ENCODE measurements at regions not wholly inside any gene's neighbourhood (a gene's known extent, or its start where the extent isn't known, plus 50 kb on each side); places are given as distances from the start of the nearest gene placed in this dataset.
"Not testable (repeated sequence)": the region's sequence is repeated elsewhere in the genome, so short reads cannot be mapped to it uniquely, and the experiment has no call there.

DNA sequence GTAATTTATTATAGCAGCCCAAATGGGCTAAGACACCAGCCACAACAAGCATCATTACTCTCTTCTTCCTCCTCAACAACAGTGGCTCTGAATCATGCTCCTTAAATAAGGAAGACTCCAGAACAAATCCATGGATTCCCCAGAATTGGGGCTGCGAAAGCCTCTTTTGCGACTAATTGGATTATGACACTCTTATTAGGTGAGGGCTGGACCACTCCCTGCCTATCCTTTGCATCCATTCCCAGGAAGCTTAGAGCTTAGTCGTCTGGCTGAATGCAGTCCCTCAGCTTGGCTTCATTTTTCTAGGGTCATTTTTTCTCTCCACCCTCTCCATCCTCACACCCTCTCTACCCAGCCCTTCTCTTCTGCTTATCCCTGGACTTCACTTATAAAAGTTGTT is 227.7 kb downstream of the ZNF621 start:
- no peak for DNase-seq

DNA sequence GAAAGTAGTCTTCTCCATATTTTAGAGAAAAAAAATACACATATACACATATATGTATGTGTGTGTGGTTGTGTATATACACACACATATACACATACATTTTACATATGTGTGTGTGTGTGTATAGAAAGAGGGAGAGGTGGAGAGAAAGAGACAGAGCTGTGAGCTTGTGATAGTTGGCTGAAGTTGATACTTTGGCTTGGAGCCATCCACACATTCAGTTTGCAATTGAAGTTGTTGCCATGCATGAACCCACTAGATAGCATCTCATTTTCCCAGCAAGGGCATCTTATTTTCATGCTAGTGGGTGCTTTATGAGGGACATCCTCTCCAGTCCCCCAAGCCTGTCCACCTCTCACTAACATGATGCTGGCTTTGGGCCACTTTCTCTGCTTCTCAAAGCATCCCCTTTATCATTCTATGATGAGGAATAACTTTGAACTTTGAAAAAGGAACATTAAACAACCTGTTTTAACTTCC is 228.6 kb downstream of the ZNF621 start:
- no peak for DNase-seq

- no peak for DNase-seq
Measured at GRCh38 chr3:40753951-40754350, 229.2 kb downstream of the ZNF621 start.

- no peak for DNase-seq
Measured at GRCh38 chr3:40754994-40755393, 230.2 kb downstream of the ZNF621 start.

DNA sequence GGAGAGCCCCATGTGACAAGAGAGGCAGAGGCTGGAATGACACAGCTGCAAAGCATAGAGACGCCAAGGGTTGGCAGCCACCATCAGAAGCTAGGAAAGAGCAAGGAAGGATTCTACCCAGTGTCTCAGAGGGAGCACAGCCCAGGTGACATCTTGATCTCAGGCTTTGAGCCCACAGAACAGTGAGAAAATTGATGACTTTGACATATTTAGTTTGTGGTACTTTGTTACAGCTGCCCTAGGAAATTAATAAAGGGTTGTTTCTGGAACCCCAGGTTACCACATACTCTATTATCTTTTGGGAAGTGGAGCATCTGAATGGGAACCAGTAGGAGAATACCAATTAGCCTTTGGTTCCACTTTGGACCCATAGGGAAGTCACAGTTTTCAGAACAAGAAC is 231.7 kb downstream of the ZNF621 start:
- no peak for DNase-seq

DNA sequence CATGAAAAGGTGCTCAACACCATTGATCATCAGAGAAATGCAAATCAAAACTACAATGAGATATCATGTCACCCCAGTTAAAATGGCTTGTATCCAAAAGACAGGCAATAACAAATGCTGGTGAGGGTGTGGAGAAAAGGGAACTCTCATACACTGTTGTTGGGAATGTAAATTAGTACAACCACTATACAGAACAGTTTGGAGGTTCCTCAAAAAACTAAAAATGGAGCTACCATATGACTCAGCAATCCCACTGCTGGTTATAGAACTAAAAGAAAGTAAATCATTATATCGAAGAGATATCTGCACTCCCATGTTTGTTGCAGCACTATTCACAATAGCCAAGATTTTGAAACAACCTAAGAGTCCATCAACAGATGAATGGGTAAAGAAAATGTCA is 238.0 kb downstream of the ZNF621 start:
- not testable (repeated sequence) for DNase-seq

- no peak for DNase-seq
Measured at GRCh38 chr3:40763807-40764206, 239.0 kb downstream of the ZNF621 start.

DNA sequence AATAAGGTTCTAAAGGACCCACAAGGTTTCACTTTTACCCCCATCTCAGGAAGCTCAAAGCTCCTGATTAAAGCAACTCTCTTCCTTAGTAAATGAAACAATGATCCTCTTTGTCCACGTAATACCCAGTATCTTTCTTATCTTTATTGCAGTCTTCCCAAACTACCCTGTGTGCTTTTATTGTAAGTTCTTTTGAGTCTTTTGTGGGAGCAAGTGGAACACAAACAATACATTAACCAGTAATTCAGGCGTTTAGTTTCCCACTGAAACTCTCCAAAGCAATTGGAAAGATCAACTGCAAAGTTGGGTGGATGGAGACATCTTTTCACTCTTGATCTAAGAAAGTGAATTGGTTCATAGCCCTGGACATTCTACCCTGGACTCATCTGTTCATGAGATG is 240.0 kb downstream of the ZNF621 start:
- no peak for DNase-seq

DNA sequence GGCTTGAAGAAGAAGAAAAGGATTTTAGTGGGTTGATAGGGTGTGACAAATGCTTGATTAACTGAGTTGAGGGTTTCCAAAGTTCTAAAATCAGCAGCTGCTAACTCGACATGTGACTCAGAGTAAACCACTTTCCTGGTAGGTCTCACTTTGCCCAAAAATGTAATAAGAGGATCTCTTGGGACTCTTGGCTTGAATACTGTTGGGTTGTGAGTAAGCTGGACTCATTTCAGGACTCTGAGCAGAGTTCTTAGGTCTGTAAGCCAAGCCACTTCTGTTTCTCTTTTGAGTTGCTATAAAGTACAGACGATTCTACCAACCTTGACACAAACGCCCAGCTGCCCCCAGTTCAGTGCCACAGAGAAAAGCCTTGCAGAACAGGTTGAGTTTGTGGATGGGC is 241.1 kb downstream of the ZNF621 start:
- DNase-seq: no peak

- no peak for DNase-seq
Measured at GRCh38 chr3:40766396-40766795, 241.6 kb downstream of the ZNF621 start.

- DNase-seq: no peak
Measured at GRCh38 chr3:40768046-40768445, 243.3 kb downstream of the ZNF621 start.

DNA sequence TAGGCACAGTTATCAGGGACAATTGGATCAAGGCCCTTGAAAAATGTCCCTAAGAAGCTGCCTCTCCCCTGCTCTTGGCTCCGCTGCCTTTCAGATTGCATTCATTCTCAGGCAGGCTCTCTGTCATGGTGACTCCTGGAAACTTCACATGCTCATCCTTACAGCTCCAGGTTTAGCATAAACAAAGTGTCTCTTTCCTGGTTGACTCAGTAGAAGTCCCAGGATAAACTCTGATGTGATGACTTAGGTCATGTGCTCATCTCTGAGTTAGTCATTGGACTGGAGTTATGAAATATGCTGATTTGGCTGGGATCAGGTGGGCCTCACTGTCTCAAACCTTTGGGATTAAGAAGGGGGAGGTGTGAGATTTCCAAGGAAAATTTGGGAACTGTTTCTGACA is 243.8 kb downstream of the ZNF621 start:
- no peak for DNase-seq

DNA sequence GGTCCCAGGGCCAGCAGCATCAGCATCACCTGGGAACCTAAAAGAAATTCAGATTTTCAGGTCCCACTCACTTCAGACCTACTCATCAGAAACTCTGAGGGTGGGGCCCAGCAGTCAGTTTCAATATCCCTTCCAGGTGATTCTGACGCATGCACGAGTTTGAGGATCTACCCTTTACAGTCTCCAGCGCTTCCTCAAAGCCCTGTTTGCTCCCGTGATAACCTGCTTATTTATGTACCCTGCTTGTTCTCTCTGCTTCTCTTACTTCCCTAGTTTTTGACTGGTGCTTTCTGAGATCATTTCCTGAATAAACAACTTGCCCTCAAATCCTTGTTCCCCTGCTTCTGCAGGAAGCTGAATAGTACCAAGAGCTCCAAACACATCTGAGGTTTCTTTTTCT is 245.3 kb downstream of the ZNF621 start:
- DNase-seq: peak in 2 of 51 donors; percentile 6 to 8

- peak in 16 of 51 donors; percentile 1 to 27 (median 15) for DNase-seq
Measured at GRCh38 chr3:40771112-40771511, 246.4 kb downstream of the ZNF621 start.

DNA sequence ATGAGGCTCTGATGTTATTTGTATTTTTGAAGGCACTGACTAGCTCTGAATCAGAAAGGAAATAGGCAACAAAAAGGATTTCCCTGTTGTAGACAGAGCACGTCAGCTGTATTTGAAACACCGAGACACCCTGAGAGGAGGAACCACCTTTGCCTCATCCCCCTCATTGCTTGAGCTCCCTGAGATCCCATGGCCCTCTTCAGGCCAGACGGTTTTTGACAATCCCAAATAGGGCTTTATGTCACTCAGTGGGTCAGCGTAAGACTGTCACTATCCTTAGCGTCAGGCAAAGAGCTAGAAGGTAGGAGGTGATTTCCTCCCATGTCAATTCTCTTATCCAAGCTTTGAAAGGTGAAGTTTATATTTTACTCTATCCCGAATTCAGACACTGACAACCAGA is 254.3 kb downstream of the ZNF621 start:
- no peak for DNase-seq

DNA sequence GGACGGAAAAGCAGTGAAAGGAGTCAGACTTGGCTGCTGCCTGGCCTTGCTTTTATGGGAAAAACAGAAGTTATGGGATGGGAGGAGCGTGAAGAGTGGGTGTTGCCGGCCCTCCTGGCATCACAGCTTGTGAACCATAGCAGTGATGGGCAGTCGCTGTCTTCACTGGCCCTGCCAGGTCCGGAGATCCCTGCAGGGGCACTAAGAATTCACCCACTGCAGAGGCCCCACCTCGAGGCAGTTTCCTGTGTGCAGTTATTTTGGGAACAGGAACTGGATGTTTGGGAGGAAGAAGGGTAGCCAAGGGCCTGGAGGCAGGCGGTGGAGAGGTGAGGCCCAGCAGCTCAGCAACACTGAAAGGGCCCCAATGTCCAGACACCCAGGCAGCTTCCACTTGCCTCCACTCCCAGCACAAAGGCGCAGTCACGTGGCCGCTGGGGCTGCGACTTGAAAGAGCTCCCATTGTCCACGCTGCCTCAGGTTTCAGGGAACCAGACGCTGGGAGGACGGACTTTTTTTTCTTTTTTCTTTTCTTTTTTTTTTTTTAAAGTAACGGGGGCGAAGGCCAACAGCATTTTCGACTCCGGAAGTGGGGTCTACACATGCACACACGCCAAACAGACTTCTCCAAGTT is 255.6 kb downstream of the ZNF621 start:
- peak in 48 of 51 donors; percentile 24 to 91 (median 70) for DNase-seq

GRCh38 chr3:40780925-40781406 is 256.2 kb downstream of the ZNF621 start:
- peak in 21 of 51 donors; percentile 3 to 61 (median 40) for DNase-seq

GRCh38 chr3:40782111-40782721 is 257.5 kb downstream of the ZNF621 start:
- DNase-seq: no peak

DNA sequence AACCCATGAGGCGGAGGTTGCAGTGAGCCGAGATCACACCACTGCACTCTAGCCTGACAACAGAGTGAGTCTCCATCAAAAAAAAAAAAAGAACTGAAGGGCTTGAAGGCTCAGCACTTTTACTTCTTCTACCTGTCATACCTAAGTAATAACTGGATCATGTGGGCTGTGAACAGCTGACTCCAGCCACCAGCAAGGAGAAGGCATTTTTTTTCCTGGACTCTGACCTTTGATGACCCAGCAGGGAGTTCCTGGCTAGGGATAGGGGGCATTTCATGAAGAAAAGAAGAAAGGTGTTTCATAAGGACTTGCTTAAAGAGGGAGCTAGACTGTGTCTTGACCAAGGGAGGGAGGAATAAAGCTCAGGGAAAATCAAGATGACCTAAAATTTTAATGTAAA is 266.0 kb downstream of the ZNF621 start:
- DNase-seq: no peak

GRCh38 chr3:40793730-40794129 is 269.0 kb downstream of the ZNF621 start:
- no peak for DNase-seq

GRCh38 chr3:40800343-40800742 is 275.6 kb downstream of the ZNF621 start:
- DNase-seq: no peak

GRCh38 chr3:40801284-40801741 is 276.6 kb downstream of the ZNF621 start:
- no peak for DNase-seq

GRCh38 chr3:40803311-40803710 is 278.6 kb downstream of the ZNF621 start:
- DNase-seq: no peak
